K562 (cell line): ENCODE measurements at regions not wholly inside any gene's neighbourhood (a gene's known extent, or its start where the extent isn't known, plus 50 kb on each side); places are given as distances from the start of the nearest gene placed in this dataset.

Experiments
- ATAC-seq: fragments of 200-7000 bp; cut with Tn5 transposase; 3 replicates; pipeline ENCODE4 v1.9.1; 2020; ENCODE audit warnings: moderate library complexity
- BruUV-seq: library from RNA; stranded (reverse); fragments of 400-500 nt; replicated peaks from 2 replicates; lab custom pipeline; 2021; lab: Mats Ljungman, UMichigan
- CTCF ChIA-PET: fragments of 300-600 bp; formaldehyde crosslinking; extraction: SDS; loops from one replicate; lab custom pipeline; 2021; ENCODE audit warnings: low intra/inter-chr PET ratio; lab: Yijun Ruan, JAX
- POLR2A ChIA-PET: fragments of 300-600, 350-650 bp; sonication (Branson Sonifier 250); formaldehyde crosslinking; extraction: SDS; loops from one replicate; lab custom pipeline; 2021; ENCODE audit warnings: antibody characterized with exemption, inconsistent platforms; lab: Yijun Ruan, JAX
- DNase-seq, 4 experiments: peaks; one replicate each; pipeline versions ENCODE4 v3.0.0 to v3.0.0-alpha.2; 2011 to 2018; ENCODE audit warnings: low spot score in 3 of 4, mixed read lengths in 3 of 4; ENCODE audit errors: extremely low read depth in 1 of 4
- FAIRE-seq: peaks from 2 replicates; lab custom pipeline; 2011; peaks lifted over from hg19 to GRCh38; lab: Jason Lieb, UNC
- H2AFZ ChIP-seq: 2 replicates; pipeline ENCODE4 v1.6.0; 2011; ENCODE audit warnings: low read depth, low read length, control low read depth, inconsistent platforms
- H3K27ac ChIP-seq: fragments of 200-600 bp; 3 replicates; pipeline ENCODE4 v1.8.0; 2011; ENCODE audit warnings: low read depth, mild to moderate bottlenecking, control low read depth, inconsistent platforms, low read length, moderate library complexity, mixed read lengths; ENCODE audit errors: extremely low read depth
- H3K27me3 ChIP-seq, 2 experiments: fragments of 300-600 bp in 1 of 2; 2 replicates in 1 of 2; 3 replicates in 1 of 2; pipeline versions ENCODE4 v1.6.0 to v1.8.0; 2011; ENCODE audit warnings: inconsistent platforms in 2 of 2, low read length in 2 of 2, mild to moderate bottlenecking in 1 of 2, mixed read lengths in 1 of 2, moderate library complexity in 1 of 2; ENCODE audit not compliant: control insufficient read depth in 2 of 2, insufficient read depth in 2 of 2
- H3K36me3 ChIP-seq: fragments of 300-600 bp; 3 replicates; pipeline ENCODE4 v1.8.0; 2011; ENCODE audit warnings: mild to moderate bottlenecking, low read length, inconsistent platforms; ENCODE audit not compliant: control insufficient read depth, insufficient read depth
- H3K4me1 ChIP-seq, 2 experiments: fragments of 200-600 bp in 1 of 2; replicated peaks in 1 of 2; 2 replicates in 1 of 2; 3 replicates in 1 of 2; pipeline versions ENCODE4 v1.5.1 to v1.8.0; 2011; ENCODE audit warnings: inconsistent platforms in 2 of 2, low read length in 2 of 2, mild to moderate bottlenecking in 1 of 2, mixed read lengths in 1 of 2, moderate library complexity in 1 of 2; ENCODE audit not compliant: control insufficient read depth in 2 of 2, insufficient read depth in 2 of 2
- H3K4me2 ChIP-seq: 2 replicates; pipeline ENCODE4 v1.6.1; 2011; ENCODE audit warnings: low read length, control low read depth, inconsistent platforms, mixed read lengths; ENCODE audit not compliant: insufficient read depth
- H3K4me3 ChIP-seq: fragments of 200-600 bp; sonication (generic), shearing (Covaris generic); 2 replicates; pipeline ENCODE4 v1.5.1; 2016; ENCODE audit warnings: control low read depth, inconsistent platforms
- H3K79me2 ChIP-seq: fragments of 200-600 bp; 3 replicates; pipeline ENCODE4 v1.8.0; 2011; ENCODE audit warnings: low read length, inconsistent platforms; ENCODE audit not compliant: control insufficient read depth, insufficient read depth
- H3K9ac ChIP-seq, 2 experiments: 2 replicates each; pipeline versions ENCODE4 v1.6.0 to v1.6.1; 2011; ENCODE audit warnings: low read depth in 2 of 2, low read length in 2 of 2, control low read depth in 1 of 2, inconsistent platforms in 1 of 2, mild to moderate bottlenecking in 1 of 2, mixed read lengths in 1 of 2; ENCODE audit not compliant: insufficient read depth in 1 of 2
- H3K9me1 ChIP-seq: one replicate; pipeline ENCODE4 v1.6.0; 2011; ENCODE audit warnings: inconsistent platforms, mild to moderate bottlenecking, low read length, moderate library complexity; ENCODE audit not compliant: control insufficient read depth, insufficient read depth
- H3K9me3 ChIP-seq: replicated peaks from 2 replicates; pipeline ENCODE4 v1.5.1; 2011; ENCODE audit warnings: low read depth, low read length, inconsistent platforms; ENCODE audit not compliant: control insufficient read depth, insufficient read depth
- H4K20me1 ChIP-seq: replicated peaks from 2 replicates; pipeline ENCODE4 v1.6.1; 2011; ENCODE audit warnings: low read length, inconsistent platforms, mixed read lengths; ENCODE audit not compliant: control insufficient read depth, insufficient read depth
- CSDE1 ChIP-seq, 2 experiments: fragments of 450-650 bp; IDR thresholded peaks; 2 replicates each; pipeline ENCODE4 v1.6.1; 2016; ENCODE audit warnings: mild to moderate bottlenecking in 1 of 2
- ILF3 ChIP-seq: fragments of 450-650 bp; IDR thresholded peaks from 2 replicates; pipeline ENCODE4 v1.6.1; 2018; ENCODE audit warnings: antibody characterized with exemption, mild to moderate bottlenecking, moderate library complexity, borderline replicate concordance
- PTTG1 ChIP-seq: fragments of 450-650 bp; IDR thresholded peaks from 2 replicates; pipeline ENCODE4 v1.6.1; 2016; ENCODE audit warnings: low read depth, mild to moderate bottlenecking, missing genetic modification characterization, missing compliant biosample characterization
- PURB ChIP-seq: sonication (generic); formaldehyde crosslinking; IDR thresholded peaks from 2 replicates; pipeline ENCODE4 v1.9.0; 2021; ENCODE audit warnings: low read depth, mild to moderate bottlenecking, missing genetic modification reagents
- RAD51 ChIP-seq: fragments of 450-650 bp; IDR thresholded peaks from 2 replicates; pipeline ENCODE4 v1.7.1; 2016; ENCODE audit warnings: low read depth, mild to moderate bottlenecking, borderline replicate concordance
- RHOXF2B ChIP-seq: fragments of 250-450 bp; sonication (Bioruptor Pico); conservative IDR thresholded peaks from 2 replicates; pipeline ENCODE4 v1.5.1; 2021
- RUNX1 ChIP-seq: sonication (generic); IDR thresholded peaks from 2 replicates; pipeline ENCODE4 v1.6.1; 2016; ENCODE audit warnings: antibody characterized with exemption, low read depth
- TAL1 ChIP-seq: fragments of 450-650 bp; IDR thresholded peaks from 2 replicates; pipeline ENCODE4 v1.6.1; 2016; ENCODE audit warnings: mild to moderate bottlenecking
- THRAP3 ChIP-seq: fragments of 450-650 bp; IDR thresholded peaks from 2 replicates; pipeline ENCODE4 v1.6.1; 2016; ENCODE audit warnings: mild to moderate bottlenecking, inconsistent platforms, borderline replicate concordance
- XRCC3 ChIP-seq: fragments of 450-650 bp; IDR thresholded peaks from 2 replicates; pipeline ENCODE4 v1.6.1; 2017; ENCODE audit warnings: mild to moderate bottlenecking, moderate library complexity
- ZNF263 ChIP-seq: sonication (generic); formaldehyde crosslinking; IDR thresholded peaks from 2 replicates; pipeline ENCODE4 v1.8.0; 2022; ENCODE audit warnings: mild to moderate bottlenecking, missing genetic modification reagents, borderline replicate concordance
- ZNF778 ChIP-seq: fragments of 450-650 bp; formaldehyde crosslinking; IDR thresholded peaks from 2 replicates; pipeline ENCODE4 v1.4.0; 2020; ENCODE audit warnings: mild to moderate bottlenecking, moderate library complexity
- WGBS: fragments of 100-300 bp; shearing (Covaris generic); methylation state at CpG from one replicate; pipeline ENCODE4 v1.1.6; 2016; ENCODE audit warnings: low coverage, mixed read lengths; ENCODE audit not compliant: insufficient coverage; ENCODE audit errors: missing lambda C conversion rate; 5-methylcytosine and 5-hydroxymethylcytosine counted together
- in situ Hi-C: fragments of 300-500 bp; cut with MboI; formaldehyde crosslinking; loops from 4 replicates; pipeline ENCODE4 v1.15.0; 2018; ENCODE audit warnings: inconsistent platforms, mixed read lengths
- intact Hi-C: fragments of 100-400 bp; cut with micrococcal nuclease; formaldehyde crosslinking; loops from 2 replicates; pipeline ENCODE4 v1.14.2; 2022
- TF ChIP-seq, protein P1 (sequence below), 3 experiments: fragments of 200-800 bp in 1 of 3; sonication (Bioruptor generic) in 1 of 3; sonication (generic) in 1 of 3; formaldehyde crosslinking in 1 of 3; IDR thresholded peaks; 2 replicates each; pipeline versions ENCODE4 v1.6.1 to v1.8.0; 2016 to 2022; ENCODE audit warnings: mild to moderate bottlenecking in 2 of 3, missing compliant biosample characterization in 2 of 3, missing genetic modification characterization in 2 of 3, missing genetic modification reagents in 1 of 3
- TF ChIP-seq, protein P2 (sequence below): fragments of 450-650 bp; IDR thresholded peaks from 2 replicates; pipeline ENCODE4 v1.6.1; 2016; ENCODE audit warnings: antibody characterized with exemption

DNA sequence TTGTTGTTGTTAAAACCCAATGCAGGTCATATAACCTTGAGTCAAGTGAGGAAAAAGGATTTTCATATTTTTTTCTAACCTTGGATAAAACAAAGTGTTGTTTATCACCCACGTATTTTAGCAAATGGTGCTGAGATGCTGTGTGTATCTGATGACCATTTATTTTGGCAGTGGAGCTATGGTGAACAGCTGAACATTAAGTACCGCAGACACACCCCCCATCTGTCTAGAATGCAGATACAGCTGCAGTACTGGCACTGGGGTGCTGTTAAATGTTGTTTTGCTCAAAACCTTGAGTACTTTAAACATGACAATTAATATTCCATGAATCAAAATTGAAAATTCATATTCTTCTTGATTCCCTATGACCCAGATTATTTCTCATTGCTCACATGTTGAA is 773.3 kb upstream of the SLC39A10 start:
- no TSS peak for BruUV-seq
- intact Hi-C loops, result no loop called here

DNA sequence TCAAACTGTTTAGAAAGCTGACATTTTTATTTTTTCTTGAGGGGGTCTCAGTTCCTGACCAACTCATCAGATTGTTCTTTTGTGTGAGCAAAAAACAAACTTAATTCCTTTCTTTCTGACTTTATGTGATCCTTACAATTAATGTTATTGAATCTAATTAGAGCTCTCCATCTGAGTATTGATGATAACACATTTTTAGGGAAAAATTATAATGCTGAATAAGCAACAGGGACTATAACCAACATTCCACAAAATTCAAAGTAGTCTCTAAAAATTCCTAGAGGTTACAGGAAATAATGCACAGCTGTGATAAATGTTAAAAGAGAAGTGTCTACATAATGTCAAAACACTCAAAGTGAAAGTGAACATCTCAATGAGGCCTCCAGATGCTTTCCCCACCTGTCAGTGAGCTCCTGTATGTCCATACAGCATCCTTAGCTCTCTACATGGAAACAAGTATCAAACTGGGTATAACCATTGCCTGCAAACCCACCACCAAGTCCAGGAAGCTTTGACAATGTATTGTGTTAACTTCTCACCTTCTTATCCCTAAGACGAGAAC is 786.0 kb upstream of the SLC39A10 start:
- in situ Hi-C loops, result no loop called here

More for the DNA sequence above, 773.3 kb upstream of the SLC39A10 start:
- no peak overlapping the region for H3K9ac ChIP-seq
- no peaks in the 10 kb centered on the region for H3K27me3 ChIP-seq
- no peak overlapping the region for H3K27ac ChIP-seq
- H3K4me1 ChIP-seq, result no peaks in the 10 kb centered on the region
- no peaks in the 10 kb centered on the region for H3K9me1 ChIP-seq
- in situ Hi-C loops, result no loop called here
- WGBS, result 4% methylated on average over 2 of the region's 2 CpGs
- ATAC-seq (no peak), DNase-seq (no peak), FAIRE-seq (no peak)
- ChIA-PET POLR2A (no interaction called here), CTCF (no interaction called here)
- H3K79me2 ChIP-seq, result no peaks in the 10 kb centered on the region
- no peaks in the 10 kb centered on the region for H3K36me3 ChIP-seq
- H3K9me3 ChIP-seq, result no peaks in the 10 kb centered on the region
- TF ChIP-seq CSDE1 (IDR thresholded peaks at IDR 0.05) (no peak), RHOXF2B (CRISPR knock-in tag) (no peak), RUNX1 (no peak), THRAP3 (no peak), PURB (CRISPR knock-in tag) (no peak), XRCC3 (no peak), TAL1 (no peak), ZNF778 (no peak)
- TF ChIP-seq, protein P1, sequence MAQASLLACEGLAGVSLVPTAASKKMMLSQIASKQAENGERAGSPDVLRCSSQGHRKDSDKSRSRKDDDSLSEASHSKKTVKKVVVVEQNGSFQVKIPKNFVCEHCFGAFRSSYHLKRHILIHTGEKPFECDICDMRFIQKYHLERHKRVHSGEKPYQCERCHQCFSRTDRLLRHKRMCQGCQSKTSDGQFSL (CRISPR knock-in tag; IDR thresholded peaks at IDR 0.05), result no peak
- TF ChIP-seq, protein P1 (tag; IDR thresholded peaks at IDR 0.05), result no peak
- no peak overlapping the region for H3K4me2 ChIP-seq
- H3K4me3 ChIP-seq, result no peak overlapping the region
- H2AFZ ChIP-seq, result no peak overlapping the region
- H4K20me1 ChIP-seq, result no peaks in the 10 kb centered on the region

More for the DNA sequence above, 786.0 kb upstream of the SLC39A10 start:
- no TSS peak for BruUV-seq
- H3K4me2 ChIP-seq, result no peak overlapping the region
- H2AFZ ChIP-seq, result no peak overlapping the region
- no peaks in the 10 kb centered on the region for H4K20me1 ChIP-seq
- CTCF ChIA-PET, result no interaction called here
- no peak for DNase-seq
- 17% methylated on average over 1 of the region's 1 CpG for WGBS
- no peak for ATAC-seq
- no peak overlapping the region for H3K27ac ChIP-seq
- no peak for TF ChIP-seq RAD51
- no peak for TF ChIP-seq PTTG1
- TF ChIP-seq, protein P2, sequence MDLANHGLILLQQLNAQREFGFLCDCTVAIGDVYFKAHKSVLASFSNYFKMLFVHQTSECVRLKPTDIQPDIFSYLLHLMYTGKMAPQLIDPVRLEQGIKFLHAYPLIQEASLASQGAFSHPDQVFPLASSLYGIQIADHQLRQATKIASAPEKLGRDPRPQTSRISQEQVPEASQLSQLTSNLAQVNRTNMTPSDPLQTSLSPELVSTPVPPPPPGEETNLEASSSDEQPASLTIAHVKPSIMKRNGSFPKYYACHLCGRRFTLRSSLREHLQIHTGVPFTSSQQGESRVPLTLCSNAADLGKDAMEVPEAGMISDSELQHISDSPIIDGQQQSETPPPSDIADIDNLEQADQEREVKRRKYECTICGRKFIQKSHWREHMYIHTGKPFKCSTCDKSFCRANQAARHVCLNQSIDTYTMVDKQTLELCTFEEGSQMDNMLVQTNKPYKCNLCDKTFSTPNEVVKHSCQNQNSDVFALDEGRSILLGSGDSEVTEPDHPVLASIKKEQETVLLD, result no peak
- TF ChIP-seq ZNF263 (CRISPR knock-in tag), result no peak
- TF ChIP-seq ILF3, result no peak
- no peaks in the 10 kb centered on the region for H3K79me2 ChIP-seq
- intact Hi-C loops, result no loop called here
- H3K36me3 ChIP-seq, result no peaks in the 10 kb centered on the region
- H3K9me3 ChIP-seq, result no peaks in the 10 kb centered on the region
- no peak overlapping the region for H3K4me3 ChIP-seq
- POLR2A ChIA-PET, result no interaction called here
- no peak for FAIRE-seq
- no peaks in the 10 kb centered on the region for H3K27me3 ChIP-seq
- no peaks in the 10 kb centered on the region for H3K4me1 ChIP-seq
- H3K9me1 ChIP-seq, result no peaks in the 10 kb centered on the region
- no peak overlapping the region for H3K9ac ChIP-seq
